NOMO-1 (cell line): ENCODE measurements at regions not wholly inside any gene's neighbourhood (a gene's known extent, or its start where the extent isn't known, plus 50 kb on each side); places are given as distances from the start of the nearest gene placed in this dataset.
"Not testable (repeated sequence)": the region's sequence is repeated elsewhere in the genome, so short reads cannot be mapped to it uniquely, and the experiment has no call there.

Source experiments
- DNase-seq, 2 experiments: peaks; one replicate each; lab custom pipeline; 2025; ENCODE audit not compliant: unreplicated experiment in 2 of 2; lab: John Stamatoyannopoulos, UW

- DNase-seq = not testable (repeated sequence)
Measured at GRCh38 chr1:120941066-120941465, 51.5 kb downstream of the PPIAL4A start.

GRCh38 chr1:120941836-120942217 lies 52.3 kb downstream of the PPIAL4A start:
- not testable (repeated sequence) for DNase-seq

- peak; percentile 53 to 80 for DNase-seq
Measured at GRCh38 chr1:120942218-120942944, 52.8 kb downstream of the PPIAL4A start.

GRCh38 chr1:120942945-120943319 lies 53.4 kb downstream of the PPIAL4A start:
- not testable (repeated sequence) for DNase-seq

GRCh38 chr1:120944691-120945090 lies 55.1 kb downstream of the PPIAL4A start:
- DNase-seq = not testable (repeated sequence)

GRCh38 chr1:120945122-120945521 lies 55.6 kb downstream of the PPIAL4A start:
- peak; percentile 16 to 32 for DNase-seq

- DNase-seq = peak in 1 of 2 experiments; percentile 17
Measured at GRCh38 chr1:120947114-120947513, 57.5 kb downstream of the PPIAL4A start.

GRCh38 chr1:120949724-120950123 lies 60.2 kb downstream of the PPIAL4A start:
- not testable (repeated sequence) for DNase-seq

- DNase-seq = not testable (repeated sequence)
Measured at GRCh38 chr1:120950633-120951032, 61.1 kb downstream of the PPIAL4A start.

- not testable (repeated sequence) for DNase-seq
Measured at GRCh38 chr1:120951100-120951499, 61.5 kb downstream of the PPIAL4A start.

GRCh38 chr1:120952207-120952870 lies 62.8 kb downstream of the PPIAL4A start:
- DNase-seq = not testable (repeated sequence)

- not testable (repeated sequence) for DNase-seq
Measured at GRCh38 chr1:120952871-120953265, 63.3 kb downstream of the PPIAL4A start.

- DNase-seq = no peak
Measured at GRCh38 chr1:120954736-120955135, 65.2 kb downstream of the PPIAL4A start.

- not testable (repeated sequence) for DNase-seq
Measured at GRCh38 chr1:120955961-120956360, 66.4 kb downstream of the PPIAL4A start.

GRCh38 chr1:120966018-120966417 lies 76.4 kb downstream of the PPIAL4A start:
- DNase-seq = not testable (repeated sequence)

GRCh38 chr1:120972863-120973262 lies 83.3 kb downstream of the PPIAL4A start:
- DNase-seq = peak in 1 of 2 experiments; percentile 39

- DNase-seq = not testable (repeated sequence)
Measured at GRCh38 chr1:120973836-120974235, 84.3 kb downstream of the PPIAL4A start.

GRCh38 chr1:120977279-120977678 lies 87.7 kb downstream of the PPIAL4A start:
- DNase-seq = not testable (repeated sequence)

- not testable (repeated sequence) for DNase-seq
Measured at GRCh38 chr1:120981489-120982094, 92.0 kb downstream of the PPIAL4A start.

- not testable (repeated sequence) for DNase-seq
Measured at GRCh38 chr1:120994614-120995013, 105.0 kb downstream of the PPIAL4A start.

GRCh38 chr1:120995025-120995424 lies 105.5 kb downstream of the PPIAL4A start:
- DNase-seq = not testable (repeated sequence)
